ENCODE measurements at regions not wholly inside any gene's neighbourhood (a gene's known extent, or its start where the extent isn't known, plus 50 kb on each side); places are given as distances from the start of the nearest gene placed in this dataset.

DNA sequence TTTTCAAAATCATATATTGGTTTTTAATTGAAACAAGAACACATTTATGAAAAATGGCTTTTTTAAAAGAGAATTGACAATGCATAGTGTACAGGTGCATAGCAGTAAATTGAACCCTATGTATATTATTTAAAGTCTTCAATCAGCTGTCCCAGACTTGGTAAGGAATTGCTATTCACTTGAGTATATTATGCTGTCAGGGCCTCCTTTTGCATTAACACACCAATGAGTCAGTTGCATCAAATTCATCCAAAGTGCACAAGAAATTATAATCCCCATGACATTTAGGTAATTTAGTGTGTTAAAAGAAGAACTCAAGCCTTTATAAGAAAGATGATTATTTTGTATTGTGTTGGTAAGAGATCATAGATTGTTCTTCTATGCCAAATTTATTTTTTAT is 748.8 kb upstream of the RIOK2 start:
- Mint-ChIP-seq H3K36me3 (ENCODE audit: low read depth) (no peaks in the 10 kb centered on the region), H3K27me3 (ENCODE audit: low read depth) (no peaks in the 10 kb centered on the region), H3K9me3 (ENCODE audit: low read depth) (no peaks in the 10 kb centered on the region), H3K4me3 (ENCODE audit: unreplicated experiment) (no peak overlapping the region), H3K4me1 (ENCODE audit: low read depth) (no peaks in the 10 kb centered on the region), H3K27ac (ENCODE audit: unreplicated experiment) (no peak overlapping the region)
- TF ChIP-seq, protein P1, sequence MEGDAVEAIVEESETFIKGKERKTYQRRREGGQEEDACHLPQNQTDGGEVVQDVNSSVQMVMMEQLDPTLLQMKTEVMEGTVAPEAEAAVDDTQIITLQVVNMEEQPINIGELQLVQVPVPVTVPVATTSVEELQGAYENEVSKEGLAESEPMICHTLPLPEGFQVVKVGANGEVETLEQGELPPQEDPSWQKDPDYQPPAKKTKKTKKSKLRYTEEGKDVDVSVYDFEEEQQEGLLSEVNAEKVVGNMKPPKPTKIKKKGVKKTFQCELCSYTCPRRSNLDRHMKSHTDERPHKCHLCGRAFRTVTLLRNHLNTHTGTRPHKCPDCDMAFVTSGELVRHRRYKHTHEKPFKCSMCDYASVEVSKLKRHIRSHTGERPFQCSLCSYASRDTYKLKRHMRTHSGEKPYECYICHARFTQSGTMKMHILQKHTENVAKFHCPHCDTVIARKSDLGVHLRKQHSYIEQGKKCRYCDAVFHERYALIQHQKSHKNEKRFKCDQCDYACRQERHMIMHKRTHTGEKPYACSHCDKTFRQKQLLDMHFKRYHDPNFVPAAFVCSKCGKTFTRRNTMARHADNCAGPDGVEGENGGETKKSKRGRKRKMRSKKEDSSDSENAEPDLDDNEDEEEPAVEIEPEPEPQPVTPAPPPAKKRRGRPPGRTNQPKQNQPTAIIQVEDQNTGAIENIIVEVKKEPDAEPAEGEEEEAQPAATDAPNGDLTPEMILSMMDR (IDR thresholded peaks at IDR 0.05) = no peak
- no peak for DNase-seq (ENCODE audit: low spot score)

DNA sequence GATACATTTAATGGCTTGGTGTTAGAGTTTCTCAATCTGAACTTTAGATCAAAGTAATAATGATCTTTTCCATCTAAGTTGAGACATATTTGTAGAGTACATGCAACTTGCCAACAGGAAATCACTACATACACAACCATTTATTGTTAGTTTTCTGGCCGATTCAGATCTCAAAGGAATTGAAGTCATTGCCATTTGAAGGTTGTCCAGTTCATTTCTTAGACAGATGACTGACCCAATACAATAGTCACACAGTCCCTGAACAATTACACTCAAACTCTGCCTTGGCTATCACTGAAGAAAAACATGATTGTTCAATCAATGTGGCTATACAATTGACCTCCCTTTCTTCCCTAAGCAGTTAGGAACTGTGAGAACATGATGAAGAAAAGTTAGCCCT is 753.2 kb upstream of the RIOK2 start:
- Mint-ChIP-seq H3K27me3 (ENCODE audit: low read depth) (no peaks in the 10 kb centered on the region), H3K27ac (ENCODE audit: unreplicated experiment) (no peak overlapping the region), H3K36me3 (ENCODE audit: low read depth) (no peaks in the 10 kb centered on the region), H3K4me1 (ENCODE audit: low read depth) (no peaks in the 10 kb centered on the region), H3K4me3 (ENCODE audit: unreplicated experiment) (no peak overlapping the region), H3K9me3 (ENCODE audit: low read depth) (no peaks in the 10 kb centered on the region)
- TF ChIP-seq, protein P1 (IDR thresholded peaks at IDR 0.05) = no peak
- DNase-seq (ENCODE audit: low spot score) = no peak

GRCh38 chr5:97937846-97938245 is 754.8 kb upstream of the RIOK2 start:
- H3K4me1 Mint-ChIP-seq (ENCODE audit: low read depth) = no peaks in the 10 kb centered on the region
- H3K4me3 Mint-ChIP-seq (ENCODE audit: unreplicated experiment) = no peak overlapping the region
- H3K36me3 Mint-ChIP-seq (ENCODE audit: low read depth) = no peaks in the 10 kb centered on the region
- no peaks in the 10 kb centered on the region for H3K27me3 Mint-ChIP-seq (ENCODE audit: low read depth)
- H3K9me3 Mint-ChIP-seq (ENCODE audit: low read depth) = no peaks in the 10 kb centered on the region
- TF ChIP-seq, protein P1 (IDR thresholded peaks at IDR 0.05) = no peak
- DNase-seq (ENCODE audit: low spot score) = no peak
- H3K27ac Mint-ChIP-seq (ENCODE audit: unreplicated experiment) = no peak overlapping the region

GRCh38 chr5:97943036-97943435 is 760.0 kb upstream of the RIOK2 start:
- Mint-ChIP-seq H3K4me3 (ENCODE audit: unreplicated experiment) (no peak overlapping the region), H3K9me3 (ENCODE audit: low read depth) (no peaks in the 10 kb centered on the region), H3K27me3 (ENCODE audit: low read depth) (no peaks in the 10 kb centered on the region), H3K36me3 (ENCODE audit: low read depth) (no peaks in the 10 kb centered on the region), H3K4me1 (ENCODE audit: low read depth) (no peaks in the 10 kb centered on the region), H3K27ac (ENCODE audit: unreplicated experiment) (no peak overlapping the region)
- no peak for DNase-seq (ENCODE audit: low spot score)
- TF ChIP-seq, protein P1 (IDR thresholded peaks at IDR 0.05) = no peak

DNA sequence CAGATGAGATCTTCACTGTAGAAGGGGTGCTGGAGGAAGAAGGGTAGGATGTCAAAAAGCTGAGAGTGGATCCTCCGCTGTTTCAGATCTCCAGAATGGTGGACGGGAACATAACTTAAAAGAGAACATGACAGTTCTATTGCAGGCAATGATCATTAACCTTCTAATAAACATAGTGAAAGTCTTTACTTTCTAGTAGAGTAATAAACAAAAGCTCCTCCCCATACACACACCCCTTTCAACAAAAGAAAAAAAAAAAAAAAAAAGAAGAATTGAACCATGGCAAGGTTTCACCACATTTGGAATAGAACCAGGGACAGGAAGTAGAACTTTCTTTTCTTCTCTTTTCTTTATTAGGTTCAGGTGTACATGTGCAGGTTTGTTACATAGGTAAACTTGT is 768.1 kb upstream of the RIOK2 start:
- Mint-ChIP-seq H3K27ac (ENCODE audit: unreplicated experiment) (no peak overlapping the region), H3K4me3 (ENCODE audit: unreplicated experiment) (no peak overlapping the region), H3K4me1 (ENCODE audit: low read depth) (no peaks in the 10 kb centered on the region), H3K9me3 (ENCODE audit: low read depth) (peaks cover 6% of the 10 kb centered on the region), H3K27me3 (ENCODE audit: low read depth) (no peaks in the 10 kb centered on the region), H3K36me3 (ENCODE audit: low read depth) (peaks cover 2% of the 10 kb centered on the region)
- TF ChIP-seq, protein P1 (IDR thresholded peaks at IDR 0.05) = no peak
- DNase-seq (ENCODE audit: low spot score) = no peak

All from chondrocyte (in vitro differentiated cells).